Esophagus squamous epithelium (tissue), 4 donors: ENCODE measurements at regions not wholly inside any gene's neighbourhood (a gene's known extent, or its start where the extent isn't known, plus 50 kb on each side); places are given as distances from the start of the nearest gene placed in this dataset.

Experiments
- CTCF ChIP-seq, 6 experiments: fragments of 450-650 bp in 4 of 6; fragments of 200-600 bp in 2 of 6; sonication (generic) in 2 of 6; IDR thresholded peaks; one replicate each; pipeline ENCODE4 v1.5.1; 2016 to 2019; ENCODE audit warnings: antibody characterized with exemption in 6 of 6, mild to moderate bottlenecking in 4 of 6, moderate library complexity in 4 of 6
- POLR2A ChIP-seq, 4 donors: fragments of 450-650 bp; IDR thresholded peaks; one replicate each; pipeline ENCODE4 v1.6.1; 2017; ENCODE audit warnings: antibody characterized with exemption in 4 of 4, mild to moderate bottlenecking in 4 of 4, moderate library complexity in 3 of 4

GRCh38 chr6:14294270-14294951 is 176.8 kb downstream of the CD83 start:
- TF ChIP-seq CTCF (IDR thresholded peaks at IDR 0.05) (no peak), POLR2A (IDR thresholded peaks at IDR 0.05) (no peak)
